ENCODE measurements at regions not wholly inside any gene's neighbourhood (a gene's known extent, or its start where the extent isn't known, plus 50 kb on each side); places are given as distances from the start of the nearest gene placed in this dataset.

GRCh38 chr2:34419856-34420255 is 820.8 kb upstream of the FAM98A start:
- no peak for DNase-seq (ENCODE audit: low read depth in 2 of 2)

GRCh38 chr2:34416856-34417255 is 817.8 kb upstream of the FAM98A start:
- no peak for DNase-seq (ENCODE audit: low read depth in 2 of 2)

DNA sequence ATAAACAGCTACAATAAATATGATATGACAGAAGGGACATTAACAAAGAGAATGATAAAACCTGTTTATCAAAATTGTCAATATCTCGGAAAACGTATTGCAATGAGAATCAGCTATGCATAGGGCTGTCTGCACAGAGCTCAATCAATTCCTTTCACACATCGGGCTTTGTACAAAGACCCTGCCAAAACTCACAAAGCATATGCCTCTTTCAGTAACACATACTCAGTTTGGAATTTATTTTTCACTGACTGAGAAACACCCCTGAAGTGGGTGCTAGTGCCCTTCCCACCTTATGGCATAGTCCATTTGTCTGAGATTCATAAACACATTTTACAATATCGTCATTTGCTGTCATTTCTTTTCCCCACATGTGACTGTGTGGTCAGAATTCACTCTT is 815.8 kb upstream of the FAM98A start:
- no peak for DNase-seq (ENCODE audit: low read depth in 2 of 2)

DNA sequence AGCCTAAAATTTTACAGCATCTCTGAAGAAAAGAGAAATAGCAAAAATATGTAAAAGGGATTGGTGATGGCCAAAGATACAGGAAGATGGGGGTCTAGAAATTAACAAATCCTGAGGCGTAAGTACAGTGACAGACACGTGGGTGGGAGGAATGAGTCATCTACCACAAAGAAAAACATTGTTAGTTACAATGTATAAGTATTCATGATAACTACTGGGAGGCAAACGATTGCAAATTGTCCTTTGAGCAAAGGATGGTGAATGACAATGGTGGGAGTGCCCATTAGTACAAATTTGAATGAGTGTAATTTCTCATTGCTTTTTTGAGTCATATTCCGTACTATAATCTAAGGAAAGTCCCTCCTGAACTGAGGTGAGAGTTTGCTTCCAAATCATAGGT is 809.0 kb upstream of the FAM98A start:
- no peak for DNase-seq (ENCODE audit: low read depth in 2 of 2)

- DNase-seq (ENCODE audit: low read depth in 2 of 2): no peak
Observed at GRCh38 chr2:34403512-34403911, 804.4 kb upstream of the FAM98A start.

DNA sequence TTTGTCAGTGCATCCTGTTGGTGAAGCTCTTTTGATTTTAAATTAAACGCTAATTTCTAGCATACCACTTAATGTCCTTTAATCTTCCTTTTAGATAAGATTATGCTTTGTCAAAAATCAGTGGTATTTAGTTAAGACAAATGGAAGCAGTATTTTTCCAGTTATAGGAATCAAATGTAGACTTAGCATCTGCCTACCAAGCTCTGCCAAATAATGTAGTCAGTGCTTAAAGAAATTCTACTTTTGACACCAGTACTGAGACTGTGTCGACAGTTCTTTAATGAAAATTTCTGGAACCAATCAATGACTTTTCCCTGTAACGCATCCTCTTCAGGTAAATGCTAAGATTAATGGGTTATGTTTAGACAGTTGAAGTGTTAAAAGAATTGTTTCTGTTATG is 803.3 kb upstream of the FAM98A start:
- no peak for DNase-seq (ENCODE audit: low read depth in 2 of 2)

GRCh38 chr2:34401186-34401585 is 802.1 kb upstream of the FAM98A start:
- no peak for DNase-seq (ENCODE audit: low read depth in 2 of 2)

GRCh38 chr2:34388446-34388845 is 789.3 kb upstream of the FAM98A start:
- no peak for DNase-seq (ENCODE audit: low read depth in 2 of 2)

GRCh38 chr2:34387536-34387935 is 788.4 kb upstream of the FAM98A start:
- DNase-seq (ENCODE audit: low read depth in 2 of 2): no peak

GRCh38 chr2:34379586-34379985 is 780.5 kb upstream of the FAM98A start:
- DNase-seq (ENCODE audit: low read depth in 2 of 2): no peak

DNA sequence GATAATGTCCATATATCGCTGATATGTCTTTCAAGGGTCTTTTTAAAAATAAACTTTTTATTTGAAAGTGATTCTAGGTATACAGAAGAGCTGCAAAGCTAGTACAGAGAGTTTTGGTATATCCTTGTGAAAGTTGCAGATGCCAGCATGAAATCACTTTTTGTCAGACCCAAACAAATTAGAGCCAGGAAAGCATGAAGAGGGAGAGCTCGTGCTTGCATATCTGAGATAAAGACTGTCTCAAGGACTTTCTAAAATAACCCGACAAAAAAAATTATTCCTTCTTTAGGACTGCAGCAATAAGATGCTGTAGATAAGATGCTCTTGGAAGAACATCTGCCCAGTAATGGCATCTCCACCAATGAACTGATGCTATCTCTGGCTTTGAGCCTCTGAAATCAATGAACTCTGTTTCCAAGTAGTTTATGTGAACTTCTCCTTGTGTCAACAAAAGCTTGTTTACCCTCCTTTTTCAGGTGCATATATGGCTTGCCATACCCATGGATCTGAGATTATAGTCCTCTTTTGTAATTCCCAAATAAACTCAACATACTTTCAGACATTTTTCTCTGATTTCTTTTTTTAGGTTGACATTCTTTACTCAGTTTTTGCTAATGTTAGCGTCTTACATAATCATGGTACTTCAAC is 774.6 kb upstream of the FAM98A start:
- no peak for DNase-seq (ENCODE audit: low read depth in 2 of 2)

DNA sequence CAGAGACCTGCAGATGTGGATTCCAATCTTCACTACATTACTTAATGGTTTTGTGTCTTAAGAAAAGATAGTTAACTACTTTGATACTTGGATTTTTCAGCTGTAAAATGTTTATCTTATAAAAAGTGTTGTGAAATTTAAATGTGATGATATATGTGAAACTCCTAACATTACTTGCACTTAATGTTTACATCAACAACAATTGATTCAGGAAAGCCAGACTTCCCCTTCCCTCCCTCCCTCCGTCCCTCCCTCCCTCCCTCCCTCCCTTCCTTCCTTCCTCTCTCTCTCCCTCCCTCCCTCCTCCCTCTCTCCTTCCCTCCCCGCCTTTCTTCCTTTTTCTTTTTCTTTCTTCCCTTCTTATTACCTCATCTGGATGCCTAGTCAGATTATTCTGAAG is 773.9 kb upstream of the FAM98A start:
- DNase-seq (ENCODE audit: low read depth in 2 of 2): no peak

DNA sequence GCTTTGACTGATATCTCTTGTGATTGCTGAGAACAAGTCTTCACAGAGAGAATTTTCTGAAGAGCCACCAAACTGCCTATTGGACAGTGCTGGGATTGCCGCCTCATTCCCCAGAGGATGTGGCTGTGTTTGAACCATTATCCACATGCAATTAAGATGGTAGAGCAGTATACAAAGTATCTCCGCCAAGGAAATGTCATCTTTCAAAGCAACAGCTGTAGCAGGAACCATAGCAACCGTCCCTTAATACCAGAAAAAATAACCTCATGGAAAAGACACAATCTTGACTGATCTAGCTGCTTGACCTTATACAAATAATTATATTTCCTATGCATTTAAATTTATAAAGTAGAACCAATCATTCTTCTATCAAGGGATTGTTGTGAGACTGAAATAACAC is 772.6 kb upstream of the FAM98A start:
- no peak for DNase-seq (ENCODE audit: low read depth in 2 of 2)

- DNase-seq (ENCODE audit: low read depth in 2 of 2): no peak
Observed at GRCh38 chr2:34368304-34368703, 769.2 kb upstream of the FAM98A start.

- no peak for DNase-seq (ENCODE audit: low read depth in 2 of 2)
Observed at GRCh38 chr2:34365932-34366331, 766.8 kb upstream of the FAM98A start.

GRCh38 chr2:34365512-34365911 is 766.4 kb upstream of the FAM98A start:
- DNase-seq (ENCODE audit: low read depth in 2 of 2): no peak

- no peak for DNase-seq (ENCODE audit: low read depth in 2 of 2)
Observed at GRCh38 chr2:34353509-34354113, 754.5 kb upstream of the FAM98A start.

DNA sequence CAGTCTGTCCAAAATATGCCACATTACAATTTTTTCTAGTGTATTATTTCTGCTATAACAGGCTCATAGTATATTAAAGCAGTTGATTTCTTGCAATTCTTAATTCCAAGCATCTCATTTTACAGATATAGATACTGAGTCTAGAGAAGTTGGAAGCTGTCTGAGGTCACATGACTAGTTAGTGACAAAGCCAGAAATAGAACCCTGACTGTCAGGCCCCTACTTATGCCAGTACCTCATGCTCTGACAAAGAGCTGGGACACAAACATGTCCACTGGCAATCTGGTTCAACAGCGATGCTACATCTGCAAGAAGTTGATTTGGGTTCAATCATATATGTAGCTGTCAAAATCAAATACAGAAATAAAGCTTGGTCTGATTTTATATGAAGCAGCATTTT is 750.4 kb upstream of the FAM98A start:
- no peak for DNase-seq (ENCODE audit: low read depth in 2 of 2)

DNA sequence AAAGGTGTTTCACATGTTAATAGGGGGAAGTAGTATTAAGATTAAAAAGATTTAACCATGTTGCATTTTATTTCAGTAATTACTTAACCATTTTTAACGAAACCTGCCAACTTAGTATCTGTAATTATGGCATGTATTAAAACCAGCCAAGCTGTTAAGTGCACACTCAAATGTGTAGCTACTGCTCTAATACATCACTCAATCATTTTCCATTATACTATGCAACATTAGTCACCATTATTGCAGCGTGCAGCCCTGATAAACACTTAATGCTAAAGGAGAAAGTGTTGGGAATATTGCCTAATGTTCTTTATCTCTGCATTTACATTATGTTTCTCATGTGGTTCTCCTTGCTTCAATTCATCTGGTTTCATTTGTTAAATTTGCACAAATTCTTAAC is 745.9 kb upstream of the FAM98A start:
- no peak for DNase-seq (ENCODE audit: low read depth in 2 of 2)

GRCh38 chr2:34340307-34340706 is 741.2 kb upstream of the FAM98A start:
- no peak for DNase-seq (ENCODE audit: low read depth in 2 of 2)

DNA sequence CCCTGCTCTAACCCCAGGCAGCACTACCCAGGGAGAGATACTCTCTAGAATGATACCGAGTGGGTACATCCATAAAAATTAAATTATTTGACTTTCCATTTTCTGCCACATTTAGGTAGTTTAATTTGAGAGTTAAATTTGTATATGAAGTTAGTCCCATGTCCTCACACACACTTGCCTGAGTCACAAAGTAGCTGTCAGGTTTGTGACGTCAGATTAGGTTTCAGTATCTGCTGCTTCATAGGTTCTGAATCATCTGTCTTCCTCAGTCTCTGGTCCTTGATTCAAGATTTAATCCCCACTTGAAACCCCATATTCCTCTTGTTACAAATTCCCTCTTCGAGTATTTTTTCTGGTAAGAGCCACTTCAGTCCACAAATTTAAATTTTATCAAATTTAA is 738.6 kb upstream of the FAM98A start:
- no peak for DNase-seq (ENCODE audit: low read depth in 2 of 2)

- no peak for DNase-seq (ENCODE audit: low read depth in 2 of 2)
Observed at GRCh38 chr2:34332813-34333212, 733.7 kb upstream of the FAM98A start.

DNA sequence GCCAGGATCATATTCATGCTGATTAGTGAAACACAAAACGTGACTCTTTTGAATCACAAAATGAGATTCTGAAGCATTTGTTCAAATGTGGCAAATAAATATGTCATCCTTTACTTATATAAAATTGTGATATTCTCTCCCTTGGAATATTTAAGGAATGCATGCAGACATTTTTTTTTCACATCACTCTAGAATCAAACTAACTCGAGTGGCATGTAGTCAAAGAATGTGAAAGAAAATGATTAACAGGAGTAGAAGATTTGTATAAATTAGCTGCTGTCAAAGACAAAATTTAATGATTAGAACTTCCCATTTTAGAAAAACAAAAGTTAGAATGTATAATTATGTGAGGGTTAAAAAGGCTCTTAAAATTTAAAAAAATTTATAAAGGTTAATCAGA is 721.0 kb upstream of the FAM98A start:
- no peak for DNase-seq (ENCODE audit: low read depth in 2 of 2)

GRCh38 chr2:34317797-34318196 is 718.7 kb upstream of the FAM98A start:
- DNase-seq (ENCODE audit: low read depth in 2 of 2): no peak
